ENCODE measurements at regions not wholly inside any gene's neighbourhood (a gene's known extent, or its start where the extent isn't known, plus 50 kb on each side); places are given as distances from the start of the nearest gene placed in this dataset.

- DNase-seq (ENCODE audit: low read depth), result no peak
Observed at GRCh38 chr2:64939332-64939917, 49.8 kb upstream of the SLC1A4 start.

Measured in renal cortical epithelial cell (primary cell).